ENCODE measurements at regions not wholly inside any gene's neighbourhood (a gene's known extent, or its start where the extent isn't known, plus 50 kb on each side); places are given as distances from the start of the nearest gene placed in this dataset.

DNA sequence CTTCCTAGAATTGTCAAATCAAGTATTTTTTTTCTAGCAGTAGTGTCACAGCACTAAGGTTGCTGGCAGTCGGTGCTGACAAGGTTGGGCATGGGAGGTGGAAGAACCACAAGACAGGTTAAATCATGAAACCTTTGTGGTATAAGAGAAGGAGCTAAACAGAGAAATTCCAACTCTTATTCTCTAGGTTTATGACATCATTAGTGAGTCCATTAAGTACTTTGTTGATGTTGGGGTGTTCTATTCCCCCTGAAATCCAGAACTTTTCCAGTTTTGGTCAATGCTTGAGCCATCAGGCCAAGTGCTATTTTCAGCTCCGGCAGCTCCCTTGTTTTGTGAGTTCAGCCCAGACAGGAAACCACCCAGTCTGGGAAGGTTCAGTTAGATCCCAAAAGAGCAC, 206.0 kb upstream of the SOX9 start:
- no peak for TF ChIP-seq TAF1 (IDR thresholded peaks at IDR 0.05; ENCODE audit: low read depth, low read length)
- no peak for TF ChIP-seq POLR2AphosphoS5 (IDR thresholded peaks at IDR 0.05; ENCODE audit: low read depth, low read length)
- TF ChIP-seq POLR2A (IDR thresholded peaks at IDR 0.05; ENCODE audit: low read depth, low read length), result no peak
- no peak for TF ChIP-seq POU2F2 (IDR thresholded peaks at IDR 0.05; ENCODE audit: low read depth, low read length)
- TF ChIP-seq SPI1 (IDR thresholded peaks at IDR 0.05; ENCODE audit: low read depth, low read length), result no peak
- no peak for TF ChIP-seq PAX5 (IDR thresholded peaks at IDR 0.05; ENCODE audit: insufficient read depth, low read length, severe bottlenecking)
